Caki2 (cell line): ENCODE measurements at regions not wholly inside any gene's neighbourhood (a gene's known extent, or its start where the extent isn't known, plus 50 kb on each side); places are given as distances from the start of the nearest gene placed in this dataset.
"Not testable (repeated sequence)": the region's sequence is repeated elsewhere in the genome, so short reads cannot be mapped to it uniquely, and the experiment has no call there.

Experiments
- DNase-seq: peaks from one replicate; pipeline ENCODE4 v3.0.0-alpha.2; 2015; ENCODE audit warnings: low read depth
- in situ Hi-C: cut with HindIII; loops from 2 replicates; pipeline ENCODE4 v1.10.0; 2016; ENCODE audit warnings: low sequenced_read_pairs, low pct_unique_long_range_greater_than_20kb, mixed read lengths

- in situ Hi-C loops = no loop called here
- no peak for DNase-seq
These were observed 138.3 kb upstream of the TPM1 start for GRCh38 chr15:62904041-62904910.

DNA sequence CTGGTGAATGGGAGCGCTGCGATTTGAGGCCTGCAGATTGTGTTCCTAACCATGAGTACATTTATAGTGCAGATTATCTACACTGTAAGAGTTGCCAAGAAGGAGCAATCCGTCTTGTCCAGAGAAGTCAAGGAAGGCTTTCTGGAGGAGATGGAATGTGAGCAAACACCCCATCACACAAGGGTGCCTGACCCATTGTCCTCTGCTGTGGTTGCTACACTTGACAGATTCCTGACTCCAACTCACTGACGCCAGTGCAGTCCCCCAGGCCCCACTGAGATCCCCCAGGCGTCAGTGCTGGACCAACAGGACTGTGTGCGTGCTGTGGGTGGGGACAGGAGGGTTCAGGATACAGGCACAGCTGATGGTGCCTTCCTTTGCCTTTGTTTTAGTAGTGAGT, 135.9 kb upstream of the TPM1 start:
- in situ Hi-C loops = no loop called here
- no peak for DNase-seq

DNA sequence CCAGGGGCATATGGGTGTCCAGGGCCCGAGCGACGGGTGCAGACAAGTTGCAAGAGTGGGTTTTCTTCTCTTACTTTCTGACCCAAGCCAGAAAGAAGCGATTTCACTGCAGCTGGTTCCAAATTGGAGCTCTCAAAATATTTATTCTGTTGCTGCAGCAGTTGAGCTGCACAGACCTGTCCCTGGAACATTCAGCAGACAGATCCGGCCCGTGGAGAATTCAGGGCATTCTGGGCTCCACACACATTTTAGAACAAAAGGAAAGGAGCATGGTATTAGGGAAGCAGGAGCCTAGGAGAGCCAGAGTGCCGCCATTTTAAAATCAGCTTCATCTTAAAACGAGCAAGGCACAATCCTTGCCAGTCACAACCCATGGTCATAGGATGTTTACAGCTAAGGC, 135.3 kb upstream of the TPM1 start:
- in situ Hi-C loops = no loop called here
- DNase-seq = no peak

GRCh38 chr15:62908341-62908740, 134.2 kb upstream of the TPM1 start:
- DNase-seq, in situ Hi-C loops: not testable (repeated sequence)

DNA sequence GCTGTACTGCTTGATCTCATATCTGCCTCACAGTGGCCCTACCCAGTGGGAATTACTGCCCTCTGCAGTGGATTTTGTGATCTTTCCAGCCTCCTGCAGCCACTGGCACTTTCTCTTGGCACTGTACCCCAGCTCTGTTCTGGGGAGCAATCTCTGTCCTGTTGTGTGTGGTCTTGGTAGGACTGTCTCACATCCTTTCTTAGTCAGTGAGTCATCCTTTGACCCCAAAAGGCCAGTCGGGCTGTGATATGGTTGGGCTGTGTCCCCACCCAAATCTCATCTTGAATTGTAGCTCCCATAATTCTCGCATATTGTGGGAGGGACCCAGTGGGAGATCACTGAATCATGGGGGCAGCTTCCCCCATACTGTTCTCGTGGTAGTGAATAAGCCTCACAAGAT, 133.3 kb upstream of the TPM1 start:
- in situ Hi-C loops = no loop called here
- DNase-seq = no peak

DNA sequence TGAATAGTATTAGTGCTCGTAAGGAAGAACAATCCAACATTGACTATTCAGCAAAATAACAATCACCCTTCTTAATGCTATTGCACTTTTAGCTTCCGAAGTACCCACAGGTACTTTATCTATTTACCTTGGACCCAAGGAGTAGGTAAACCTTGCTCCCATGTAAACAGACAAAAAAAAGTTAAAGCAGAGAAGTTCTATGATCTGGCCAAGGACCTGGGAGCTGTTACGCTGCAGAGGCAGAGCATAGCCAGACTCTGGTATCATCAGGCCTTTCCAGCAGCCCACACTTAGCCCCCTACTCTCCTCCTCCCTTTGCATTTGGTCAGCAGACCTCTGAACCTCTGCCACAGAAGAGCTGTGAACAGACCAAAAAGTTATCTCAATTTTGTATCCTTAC, 130.3 kb upstream of the TPM1 start:
- in situ Hi-C loops = no loop called here
- DNase-seq = no peak

- no peak for DNase-seq
- in situ Hi-C loops = no loop called here
These were observed 129.7 kb upstream of the TPM1 start for GRCh38 chr15:62912808-62913207.

- in situ Hi-C loops = no loop called here
- DNase-seq = no peak
These were observed 129.3 kb upstream of the TPM1 start for GRCh38 chr15:62913246-62913645.

DNA sequence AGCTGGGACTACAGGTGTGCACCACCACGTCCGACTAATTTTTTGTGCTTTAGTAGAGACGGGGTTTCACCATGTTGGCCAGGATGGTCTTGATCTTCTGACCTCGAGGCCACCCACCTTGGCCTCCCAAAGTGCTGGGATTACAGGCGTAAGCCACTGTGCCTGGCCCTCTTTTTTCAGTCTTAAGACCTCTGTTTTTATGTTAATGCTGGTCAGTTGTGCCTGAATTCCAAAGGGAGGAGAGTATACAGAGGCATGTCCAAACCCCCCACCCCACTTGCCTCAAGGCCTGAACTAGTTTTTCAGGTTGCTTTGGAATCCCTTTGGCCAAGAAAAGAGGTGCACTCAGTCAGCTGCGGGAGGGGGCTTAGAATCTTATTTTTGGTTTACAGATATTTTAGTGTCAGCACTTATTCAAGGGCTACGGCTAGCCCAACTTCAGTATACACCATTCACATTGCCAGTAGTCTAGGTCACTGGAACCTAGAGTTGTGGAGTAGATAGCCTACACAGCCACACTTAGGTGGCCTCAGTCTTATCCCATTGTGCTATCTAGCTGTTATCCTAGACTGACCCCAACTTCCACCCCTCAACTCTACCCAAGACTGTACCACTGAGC, 128.0 kb upstream of the TPM1 start:
- in situ Hi-C loops = no loop called here

DNA sequence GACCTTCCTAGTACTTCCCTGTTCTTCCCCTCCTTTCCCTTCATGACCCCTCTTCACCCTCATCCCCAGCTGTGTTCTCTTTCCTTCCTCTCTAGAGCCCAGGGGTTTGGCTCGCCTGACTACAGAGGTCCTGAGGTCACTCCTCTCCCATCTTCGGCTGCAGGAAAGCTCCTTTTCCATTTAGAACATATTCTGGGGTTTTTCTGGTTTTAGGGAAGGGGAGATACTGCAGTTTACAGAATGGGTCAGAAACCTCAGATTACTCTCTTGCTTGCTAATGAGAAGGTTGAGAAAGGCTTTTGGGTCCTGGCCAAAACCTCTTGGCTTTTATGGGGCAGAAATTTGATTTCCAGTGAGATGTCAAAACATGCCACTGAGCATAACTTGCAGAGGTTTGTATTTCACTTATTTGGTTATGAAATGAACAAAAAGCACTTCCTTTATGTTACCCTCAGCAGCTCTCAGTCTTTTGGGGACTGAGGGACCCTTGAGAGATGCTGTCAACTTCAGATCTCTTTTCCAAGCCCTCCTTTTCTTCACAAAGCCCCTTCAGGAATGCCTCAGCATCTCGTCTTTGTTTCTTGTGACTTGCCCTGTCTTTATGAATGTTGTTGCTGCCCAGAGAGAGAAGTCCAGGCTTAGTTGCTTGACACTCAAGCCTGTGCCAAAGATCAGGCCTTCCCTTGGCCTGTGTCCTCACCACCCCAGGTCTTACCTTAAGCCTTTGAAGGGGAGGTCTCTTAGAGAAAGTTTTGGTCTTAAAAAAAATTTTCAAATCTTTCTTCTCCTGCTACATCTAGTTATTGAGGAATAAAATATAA, 121.7 kb upstream of the TPM1 start:
- in situ Hi-C loops = no loop called here
- no peak for DNase-seq

More for the DNA sequence above, 128.0 kb upstream of the TPM1 start:
- DNase-seq = no peak

GRCh38 chr15:62922514-62922913, 120.0 kb upstream of the TPM1 start:
- in situ Hi-C loops = no loop called here
- no peak for DNase-seq

DNA sequence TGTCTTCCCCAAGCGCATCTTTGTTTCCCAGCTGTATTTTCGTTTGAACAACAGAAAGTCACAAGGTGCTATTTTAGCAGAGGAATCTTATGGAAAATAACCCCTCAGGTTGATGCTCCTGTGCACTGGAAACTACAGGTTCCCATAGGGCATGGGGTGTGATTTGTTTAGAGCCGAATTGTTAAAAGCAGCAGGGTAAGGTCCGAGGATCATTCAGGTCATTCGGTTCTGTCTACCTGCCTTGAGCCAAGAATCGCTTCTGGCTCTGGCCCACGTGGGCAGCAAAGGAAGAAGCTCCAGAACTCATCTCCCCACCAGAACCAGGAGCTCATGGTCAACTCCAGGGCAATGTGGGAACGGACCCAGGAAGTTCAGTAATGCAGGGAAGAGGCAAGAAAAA, 116.7 kb upstream of the TPM1 start:
- in situ Hi-C loops = no loop called here

DNA sequence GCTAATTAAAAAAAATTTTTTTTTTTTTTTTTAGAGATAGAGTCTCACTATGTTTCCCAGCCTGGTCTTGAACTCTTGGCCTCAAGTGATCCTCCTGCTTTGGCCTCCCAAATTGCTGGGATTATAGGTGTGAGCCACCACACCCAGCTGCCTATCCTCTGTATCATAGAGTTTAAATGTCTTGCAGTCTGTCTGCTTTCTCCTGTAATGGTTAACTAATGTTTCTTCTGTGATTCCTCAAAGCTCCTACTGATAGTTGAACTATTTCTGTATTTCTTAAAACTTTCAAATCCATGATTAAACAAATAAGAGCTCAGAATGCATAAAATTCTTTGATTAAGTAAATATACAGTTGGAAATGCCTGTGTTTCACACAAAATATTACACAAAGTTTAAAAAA, 115.4 kb upstream of the TPM1 start:
- in situ Hi-C loops = no loop called here
- peak; percentile 31 for DNase-seq

More for the DNA sequence above, 116.7 kb upstream of the TPM1 start:
- no peak for DNase-seq

DNA sequence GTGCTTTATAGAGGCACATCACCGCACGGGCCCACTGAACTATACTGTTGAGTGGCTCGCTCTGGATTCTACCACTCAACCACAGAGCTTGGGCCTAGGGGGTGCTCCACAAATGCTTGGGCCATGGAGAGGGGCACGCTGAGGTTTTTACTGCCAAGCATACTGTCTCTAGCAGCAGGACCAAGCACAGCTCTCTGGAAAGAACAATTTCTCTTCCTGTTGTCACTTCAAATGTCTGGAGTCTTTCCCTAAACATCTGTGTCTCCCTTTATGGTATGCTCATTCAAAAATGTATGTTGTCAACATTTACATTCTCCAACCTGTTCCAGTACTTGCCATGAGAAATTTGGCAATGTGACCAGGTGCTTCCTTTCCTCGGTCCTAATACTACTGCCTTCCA, 114.7 kb upstream of the TPM1 start:
- in situ Hi-C loops = no loop called here
- peak; percentile 8 for DNase-seq

- DNase-seq = peak; percentile 80
- in situ Hi-C loops = no loop called here
These were observed 114.1 kb upstream of the TPM1 start for GRCh38 chr15:62928242-62928999.

- in situ Hi-C loops = no loop called here
- DNase-seq = peak; percentile 56
These were observed 113.6 kb upstream of the TPM1 start for GRCh38 chr15:62929000-62929357.

DNA sequence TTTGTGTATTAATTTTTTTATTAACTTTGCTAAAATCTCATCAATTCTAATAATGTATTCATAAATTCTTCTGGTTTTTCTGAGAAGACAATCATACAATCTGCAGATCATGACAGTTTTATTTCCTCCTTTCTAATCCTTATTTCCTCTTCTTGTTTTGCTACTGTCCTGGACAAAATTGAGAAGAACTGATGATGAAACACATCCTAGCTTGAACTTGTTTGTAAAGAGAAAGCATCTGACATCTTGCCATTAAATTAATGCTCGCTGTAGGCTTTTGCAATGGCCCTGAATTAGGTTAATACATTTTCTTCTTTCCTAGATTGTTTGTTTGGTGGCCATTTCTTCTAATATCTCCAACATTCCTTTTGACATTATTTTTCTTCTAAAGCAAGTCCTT, 110.9 kb upstream of the TPM1 start:
- no peak for DNase-seq
- in situ Hi-C loops = no loop called here

- in situ Hi-C loops = no loop called here
- DNase-seq = no peak
These were observed 110.1 kb upstream of the TPM1 start for GRCh38 chr15:62932436-62932835.
